GM23338 (cell line): ENCODE measurements at regions not wholly inside any gene's neighbourhood (a gene's known extent, or its start where the extent isn't known, plus 50 kb on each side); places are given as distances from the start of the nearest gene placed in this dataset.

ENCODE experiments used
- ATAC-seq: fragments of 200-7000 bp; cut with Tn5 transposase; 3 replicates; pipeline ENCODE4 v1.9.1; 2020
- DNase-seq: peaks from one replicate; pipeline ENCODE4 v3.0.0-alpha.2; 2015; ENCODE audit warnings: low spot score
- H2AFZ ChIP-seq: fragments of 200-600 bp; sonication (generic); 2 replicates; pipeline ENCODE4 v1.8.0; 2016; ENCODE audit warnings: antibody characterized with exemption, mild to moderate bottlenecking, moderate library complexity
- H3F3A ChIP-seq: fragments of 200-600 bp; sonication (generic); replicated peaks from 2 replicates; pipeline ENCODE4 v1.8.0; 2017; ENCODE audit warnings: antibody characterized with exemption, mixed run types, low read depth
- H3K27ac ChIP-seq: fragments of 200-600 bp; sonication (generic); 2 replicates; pipeline ENCODE4 v1.6.1; 2016; ENCODE audit warnings: low read depth
- H3K27me3 ChIP-seq: fragments of 200-600 bp; sonication (generic); 2 replicates; pipeline ENCODE4 v1.8.0; 2016; ENCODE audit warnings: mild to moderate bottlenecking, mixed run types, moderate library complexity; ENCODE audit not compliant: insufficient read depth
- H3K36me3 ChIP-seq: fragments of 200-600 bp; sonication (generic); 2 replicates; pipeline ENCODE4 v1.8.0; 2016; ENCODE audit warnings: mild to moderate bottlenecking; ENCODE audit not compliant: insufficient read depth
- H3K4me1 ChIP-seq: fragments of 200-600 bp; sonication (generic); 2 replicates; pipeline ENCODE4 v1.8.0; 2016; ENCODE audit warnings: mild to moderate bottlenecking, moderate library complexity; ENCODE audit not compliant: insufficient read depth
- H3K4me2 ChIP-seq: fragments of 200-600 bp; sonication (generic); 2 replicates; pipeline ENCODE4 v1.7.1; 2017; ENCODE audit warnings: mixed run types
- H3K4me3 ChIP-seq: fragments of 200-600 bp; sonication (generic); 2 replicates; pipeline ENCODE4 v1.6.1; 2016; ENCODE audit warnings: mixed run types
- H3K79me2 ChIP-seq: fragments of 200-600 bp; sonication (generic); replicated peaks from 2 replicates; pipeline ENCODE4 v1.8.0; 2017; ENCODE audit warnings: mild to moderate bottlenecking; ENCODE audit not compliant: insufficient read depth
- H3K9me2 ChIP-seq: fragments of 200-600 bp; sonication (generic); 2 replicates; pipeline ENCODE4 v1.8.0; 2017; ENCODE audit not compliant: insufficient read depth
- H4K20me1 ChIP-seq: fragments of 200-600 bp; sonication (generic); replicated peaks from 2 replicates; pipeline ENCODE4 v1.8.0; 2017; ENCODE audit warnings: mild to moderate bottlenecking; ENCODE audit not compliant: insufficient read depth
- H3K27ac Mint-ChIP-seq: 2 replicates; pipeline ENCODE4 v1.8.0; 2020; ENCODE audit warnings: inconsistent platforms, mild to moderate bottlenecking, moderate library complexity, mixed read lengths
- H3K27me3 Mint-ChIP-seq: 3 replicates; pipeline ENCODE4 v1.8.0; 2022; ENCODE audit warnings: low read depth, mild to moderate bottlenecking, moderate library complexity, mixed read lengths, inconsistent platforms; ENCODE audit not compliant: insufficient read depth, poor library complexity
- H3K36me3 Mint-ChIP-seq: 3 replicates; pipeline ENCODE4 v1.8.0; 2021; ENCODE audit warnings: low read depth, mild to moderate bottlenecking, inconsistent platforms, moderate library complexity, mixed read lengths
- H3K4me1 Mint-ChIP-seq: 3 replicates; pipeline ENCODE4 v1.8.0; 2020; ENCODE audit warnings: mild to moderate bottlenecking, inconsistent platforms, mixed read lengths
- H3K4me3 Mint-ChIP-seq: 3 replicates; pipeline ENCODE4 v1.8.0; 2021; ENCODE audit warnings: moderate library complexity, mild to moderate bottlenecking, inconsistent platforms, mixed read lengths
- H3K9me3 Mint-ChIP-seq: 3 replicates; pipeline ENCODE4 v1.8.0; 2020; ENCODE audit warnings: moderate library complexity, mild to moderate bottlenecking, inconsistent platforms, mixed read lengths
- EZH2 ChIP-seq: fragments of 200-600 bp; sonication (generic); IDR thresholded peaks from one replicate; pipeline ENCODE4 v1.8.0; 2017; ENCODE audit warnings: antibody characterized with exemption, mild to moderate bottlenecking, low read depth; ENCODE audit not compliant: unreplicated experiment
- EZH2phosphoT487 ChIP-seq: fragments of 200-600 bp; sonication (generic); IDR thresholded peaks from one replicate; pipeline ENCODE4 v1.8.1; 2018; ENCODE audit warnings: antibody characterized with exemption; ENCODE audit not compliant: unreplicated experiment
- NANOG ChIP-seq: IDR thresholded peaks from 2 replicates; pipeline ENCODE4 v1.6.1; 2016; ENCODE audit warnings: antibody characterized with exemption, borderline replicate concordance
- POLR2AphosphoS5 ChIP-seq: IDR thresholded peaks from 2 replicates; pipeline ENCODE4 v1.6.1; 2016; ENCODE audit warnings: antibody characterized with exemption, low read depth
- REST ChIP-seq: IDR thresholded peaks from one replicate; pipeline ENCODE4 v1.6.1; 2018; ENCODE audit warnings: antibody characterized with exemption; ENCODE audit not compliant: unreplicated experiment
- STAT1 ChIP-seq: IDR thresholded peaks from one replicate; pipeline ENCODE4 v1.6.1; 2016; ENCODE audit warnings: antibody characterized with exemption; ENCODE audit not compliant: unreplicated experiment
- ZNF462 ChIP-seq: fragments of 250-450 bp; sonication (Bioruptor Pico); IDR thresholded peaks from 2 replicates; pipeline ENCODE4 v1.5.0; 2020; ENCODE audit warnings: mild to moderate bottlenecking, moderate library complexity
- TF ChIP-seq, protein P1 (sequence below), 2 experiments: fragments of 200-600 bp in 1 of 2; sonication (generic) in 1 of 2; conservative IDR thresholded peaks; 2 replicates each; pipeline versions ENCODE4 v1.5.1 to v1.6.1; 2016 to 2017; ENCODE audit warnings: antibody characterized with exemption in 2 of 2, low read depth in 2 of 2, mild to moderate bottlenecking in 2 of 2, moderate library complexity in 1 of 2

DNA sequence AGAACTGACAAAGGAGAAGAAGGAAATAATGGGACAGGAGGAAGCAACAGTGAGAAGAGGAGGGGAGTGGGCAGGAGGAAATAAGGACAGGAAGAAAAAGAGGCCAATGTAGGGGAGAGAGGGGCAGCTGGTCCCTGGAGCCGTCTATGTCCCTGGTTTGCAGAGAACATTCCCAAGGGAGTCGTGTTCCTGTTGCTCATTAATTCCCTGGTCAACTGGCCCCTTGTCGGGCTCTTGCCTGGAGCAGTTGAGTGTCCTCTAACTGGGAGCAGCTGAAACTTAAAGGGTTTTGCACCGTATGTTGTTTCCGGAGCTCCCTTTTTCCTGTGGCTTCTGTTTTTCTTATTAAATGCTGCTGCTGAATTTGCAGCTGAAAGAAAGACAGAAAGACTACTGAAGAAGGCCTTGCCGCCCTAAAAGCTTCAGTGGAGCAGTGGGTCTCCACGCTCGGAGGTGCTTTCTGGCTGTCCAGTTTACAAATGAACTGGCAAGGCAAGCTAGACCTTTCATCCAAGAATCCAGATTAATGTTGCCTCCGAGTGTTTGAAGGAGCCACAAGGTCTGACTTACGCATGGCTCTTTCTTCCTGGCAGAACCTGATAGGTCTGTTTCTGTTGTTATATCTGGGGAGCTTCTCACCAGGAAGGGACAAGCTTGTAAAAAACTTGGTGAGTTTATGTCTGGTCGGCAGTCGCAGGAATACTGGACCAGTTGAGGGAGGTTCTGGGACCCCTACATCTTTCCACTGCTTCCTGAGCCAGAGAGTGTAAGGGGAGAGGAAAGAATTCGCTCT lies 146.2 kb upstream of the RFLNA start:
- H3K27me3 Mint-ChIP-seq = peaks cover 26% of the 10 kb centered on the region
- Histone ChIP-seq H3K4me3 (no peak overlapping the region), H3K36me3 (peaks cover 4% of the 10 kb centered on the region; the same call in 1 of the 2 replicates), H3K4me2 (peak overlapping the region; percentile 16; the same call in 1 of the 2 replicates), H3K79me2 (no peaks in the 10 kb centered on the region), H3K27me3 (no peaks in the 10 kb centered on the region), H2AFZ (no peak overlapping the region), H4K20me1 (no peaks in the 10 kb centered on the region), H3F3A (peaks cover 4% of the 10 kb centered on the region), H3K4me1 (peaks cover 37% of the 10 kb centered on the region), H3K9me2 (peaks cover 14% of the 10 kb centered on the region; the same call in 1 of the 2 replicates), H3K27ac (peak overlapping the region; percentile 75)
- H3K9me3 Mint-ChIP-seq = peaks cover 68% of the 10 kb centered on the region
- H3K36me3 Mint-ChIP-seq = peaks cover 68% of the 10 kb centered on the region
- no peak overlapping the region for H3K27ac Mint-ChIP-seq
- TF ChIP-seq STAT1 (no peak), ZNF462 (CRISPR knock-in tag) (no peak)
- ATAC-seq (no peak), DNase-seq (no peak)
- H3K4me3 Mint-ChIP-seq = no peak overlapping the region
- peaks cover 48% of the 10 kb centered on the region for H3K4me1 Mint-ChIP-seq

GRCh38 chr12:124149287-124149686 lies 145.6 kb upstream of the RFLNA start:
- no peak overlapping the region for H3K4me3 ChIP-seq
- H3K27me3 ChIP-seq = no peaks in the 10 kb centered on the region
- Mint-ChIP-seq H3K27me3 (peaks cover 26% of the 10 kb centered on the region), H3K4me1 (peaks cover 43% of the 10 kb centered on the region), H3K4me3 (no peak overlapping the region), H3K9me3 (peaks cover 63% of the 10 kb centered on the region), H3K27ac (no peak overlapping the region), H3K36me3 (peaks cover 63% of the 10 kb centered on the region)
- no peaks in the 10 kb centered on the region for H4K20me1 ChIP-seq
- ATAC-seq = no peak
- H2AFZ ChIP-seq = no peak overlapping the region
- no peak for DNase-seq
- H3F3A ChIP-seq = peaks cover 4% of the 10 kb centered on the region
- peaks cover 32% of the 10 kb centered on the region for H3K4me1 ChIP-seq
- no peak overlapping the region for H3K27ac ChIP-seq
- H3K79me2 ChIP-seq = no peaks in the 10 kb centered on the region
- H3K36me3 ChIP-seq = peaks cover 4% of the 10 kb centered on the region; the same call in 1 of the 2 replicates
- no peak overlapping the region for H3K4me2 ChIP-seq
- H3K9me2 ChIP-seq = peaks cover 15% of the 10 kb centered on the region; the same call in 1 of the 2 replicates
- TF ChIP-seq, protein P1, sequence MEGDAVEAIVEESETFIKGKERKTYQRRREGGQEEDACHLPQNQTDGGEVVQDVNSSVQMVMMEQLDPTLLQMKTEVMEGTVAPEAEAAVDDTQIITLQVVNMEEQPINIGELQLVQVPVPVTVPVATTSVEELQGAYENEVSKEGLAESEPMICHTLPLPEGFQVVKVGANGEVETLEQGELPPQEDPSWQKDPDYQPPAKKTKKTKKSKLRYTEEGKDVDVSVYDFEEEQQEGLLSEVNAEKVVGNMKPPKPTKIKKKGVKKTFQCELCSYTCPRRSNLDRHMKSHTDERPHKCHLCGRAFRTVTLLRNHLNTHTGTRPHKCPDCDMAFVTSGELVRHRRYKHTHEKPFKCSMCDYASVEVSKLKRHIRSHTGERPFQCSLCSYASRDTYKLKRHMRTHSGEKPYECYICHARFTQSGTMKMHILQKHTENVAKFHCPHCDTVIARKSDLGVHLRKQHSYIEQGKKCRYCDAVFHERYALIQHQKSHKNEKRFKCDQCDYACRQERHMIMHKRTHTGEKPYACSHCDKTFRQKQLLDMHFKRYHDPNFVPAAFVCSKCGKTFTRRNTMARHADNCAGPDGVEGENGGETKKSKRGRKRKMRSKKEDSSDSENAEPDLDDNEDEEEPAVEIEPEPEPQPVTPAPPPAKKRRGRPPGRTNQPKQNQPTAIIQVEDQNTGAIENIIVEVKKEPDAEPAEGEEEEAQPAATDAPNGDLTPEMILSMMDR (conservative IDR thresholded peaks at IDR 0.05; ENCODE audit: low read depth in 2 of 2) = no peak
- TF ChIP-seq POLR2AphosphoS5 (no peak), EZH2 (no peak), NANOG (no peak), EZH2phosphoT487 (no peak), REST (no peak)
